ENCODE measurements at regions not wholly inside any gene's neighbourhood (a gene's known extent, or its start where the extent isn't known, plus 50 kb on each side); places are given as distances from the start of the nearest gene placed in this dataset.

DNA sequence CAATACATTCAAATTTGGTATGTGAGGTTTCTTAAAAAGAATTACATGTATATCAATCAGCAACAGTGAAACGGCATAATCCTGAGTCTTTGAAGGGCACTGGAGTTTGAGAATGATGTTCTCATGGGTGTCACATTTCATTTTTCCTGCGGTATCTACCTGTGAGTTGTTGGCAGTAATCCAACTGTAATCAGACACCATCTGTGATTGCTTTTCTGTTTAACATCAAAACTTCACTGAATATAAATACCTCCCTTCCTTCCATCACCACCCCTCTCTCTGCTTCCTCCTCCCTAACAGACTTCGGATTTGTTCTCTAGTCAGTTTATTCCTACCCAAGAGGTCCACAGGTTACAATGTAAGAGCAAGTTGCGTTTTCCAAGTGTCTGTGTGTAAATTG, 275.2 kb upstream of the PCSK5 start:
- Histone ChIP-seq H3K4me1 (ENCODE audit: control insufficient read depth, insufficient read depth, low read length, poor library complexity, severe bottlenecking) (no peaks in the 10 kb centered on the region), H3K4me3 (ENCODE audit: insufficient read depth, low read depth, low read length, poor library complexity, severe bottlenecking) (no peak overlapping the region), H3K36me3 (ENCODE audit: control insufficient read depth, insufficient read depth, low read length) (no peaks in the 10 kb centered on the region), H3K9me3 (ENCODE audit: control insufficient read depth, low read length) (no peaks in the 10 kb centered on the region), H3K27me3 (replicated peaks; ENCODE audit: control insufficient read depth, insufficient read depth, low read length, poor library complexity, severe bottlenecking) (no peaks in the 10 kb centered on the region), H3K27ac (ENCODE audit: insufficient read depth, low read length, poor library complexity, severe bottlenecking) (no peak overlapping the region)
- DNase-seq = no peak

DNA sequence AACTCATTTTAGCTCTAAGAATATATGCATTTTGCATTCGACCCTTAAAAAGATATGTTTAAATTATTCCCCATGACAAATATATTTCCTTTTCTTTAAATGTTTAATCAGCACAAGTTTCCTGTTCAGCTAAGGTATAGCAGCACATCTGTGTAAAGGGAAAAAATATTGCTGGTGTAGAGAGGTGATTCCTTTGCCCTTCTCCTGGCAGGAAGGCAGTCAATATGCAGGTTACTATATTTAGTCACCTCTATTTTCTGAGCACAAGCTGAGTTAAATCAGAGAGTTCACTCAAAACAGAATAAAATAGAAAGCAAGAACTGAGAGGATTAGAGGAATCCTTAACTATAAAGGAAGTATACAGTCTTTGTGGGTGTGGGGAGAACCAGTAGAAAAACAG, 274.4 kb upstream of the PCSK5 start:
- no peaks in the 10 kb centered on the region for H3K4me1 ChIP-seq (ENCODE audit: control insufficient read depth, insufficient read depth, low read length, poor library complexity, severe bottlenecking)
- no peak overlapping the region for H3K4me3 ChIP-seq (ENCODE audit: insufficient read depth, low read depth, low read length, poor library complexity, severe bottlenecking)
- H3K27ac ChIP-seq (ENCODE audit: insufficient read depth, low read length, poor library complexity, severe bottlenecking) = no peak overlapping the region
- no peaks in the 10 kb centered on the region for H3K9me3 ChIP-seq (ENCODE audit: control insufficient read depth, low read length)
- no peaks in the 10 kb centered on the region for H3K36me3 ChIP-seq (ENCODE audit: control insufficient read depth, insufficient read depth, low read length)
- H3K27me3 ChIP-seq (replicated peaks; ENCODE audit: control insufficient read depth, insufficient read depth, low read length, poor library complexity, severe bottlenecking) = no peaks in the 10 kb centered on the region
- no peak for DNase-seq

DNA sequence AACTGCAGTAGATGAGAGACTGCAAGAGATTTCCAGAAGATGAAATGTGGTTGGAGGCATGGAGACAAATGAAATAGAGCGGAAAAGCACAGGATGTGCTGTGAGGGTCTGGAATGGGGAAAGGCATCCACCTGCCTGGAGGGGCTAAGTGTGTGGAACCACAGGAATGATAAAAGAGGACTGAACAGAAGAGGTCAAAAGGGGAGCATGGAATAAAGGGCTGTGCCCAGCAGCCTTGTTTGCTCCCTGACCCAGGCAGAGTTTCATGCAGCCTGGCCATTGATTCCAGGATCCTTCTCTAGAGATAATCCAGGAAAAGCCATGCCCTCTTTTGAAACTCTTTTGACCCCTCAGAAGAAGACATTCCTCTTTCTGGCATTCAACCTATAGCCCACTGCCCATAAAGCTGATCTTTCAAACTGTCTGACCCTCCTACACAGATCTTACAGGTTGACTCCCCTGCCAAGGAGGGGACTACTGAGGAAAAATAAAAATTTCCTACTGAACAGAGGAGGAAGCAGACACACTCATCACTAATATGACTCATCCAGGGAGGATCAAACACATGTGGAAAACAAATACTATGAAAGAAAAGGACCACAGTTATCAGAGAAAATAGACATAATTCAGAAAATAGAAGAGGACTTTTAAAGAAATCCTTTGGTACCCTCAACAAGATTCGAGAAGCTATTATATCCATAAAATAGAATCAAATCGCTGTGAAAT, 273.5 kb upstream of the PCSK5 start:
- Histone ChIP-seq H3K4me1 (ENCODE audit: control insufficient read depth, insufficient read depth, low read length, poor library complexity, severe bottlenecking) (no peaks in the 10 kb centered on the region), H3K9me3 (ENCODE audit: control insufficient read depth, low read length) (no peaks in the 10 kb centered on the region), H3K27ac (ENCODE audit: insufficient read depth, low read length, poor library complexity, severe bottlenecking) (no peak overlapping the region)

DNA sequence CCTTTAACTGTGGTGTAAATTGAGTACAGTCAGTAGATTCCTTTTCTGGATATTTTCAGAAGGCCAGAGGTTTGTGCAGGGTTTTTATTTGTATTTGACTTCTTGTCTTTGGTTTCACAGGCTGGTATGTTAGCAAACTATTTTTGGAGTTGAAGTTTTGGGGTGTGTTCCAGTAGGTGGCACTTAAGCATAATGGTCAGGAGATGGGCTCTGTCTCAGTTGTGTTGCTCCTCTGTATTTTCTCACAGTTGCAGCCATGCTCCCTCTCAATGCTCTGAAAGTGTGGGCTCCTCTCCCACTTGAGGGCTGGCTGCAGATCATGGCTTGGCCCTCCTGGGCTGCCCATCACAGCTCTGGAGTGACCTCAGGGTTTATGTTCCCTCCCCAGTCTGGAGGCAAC, 267.0 kb upstream of the PCSK5 start:
- no peaks in the 10 kb centered on the region for H3K9me3 ChIP-seq (ENCODE audit: control insufficient read depth, low read length)
- no peak for DNase-seq
- H3K36me3 ChIP-seq (ENCODE audit: control insufficient read depth, insufficient read depth, low read length) = no peaks in the 10 kb centered on the region

More for the DNA sequence above, 273.5 kb upstream of the PCSK5 start:
- H3K4me3 ChIP-seq (ENCODE audit: insufficient read depth, low read depth, low read length, poor library complexity, severe bottlenecking) = no peak overlapping the region
- no peaks in the 10 kb centered on the region for H3K36me3 ChIP-seq (ENCODE audit: control insufficient read depth, insufficient read depth, low read length)
- no peak for DNase-seq
- H3K27me3 ChIP-seq (replicated peaks; ENCODE audit: control insufficient read depth, insufficient read depth, low read length, poor library complexity, severe bottlenecking) = no peaks in the 10 kb centered on the region

DNA sequence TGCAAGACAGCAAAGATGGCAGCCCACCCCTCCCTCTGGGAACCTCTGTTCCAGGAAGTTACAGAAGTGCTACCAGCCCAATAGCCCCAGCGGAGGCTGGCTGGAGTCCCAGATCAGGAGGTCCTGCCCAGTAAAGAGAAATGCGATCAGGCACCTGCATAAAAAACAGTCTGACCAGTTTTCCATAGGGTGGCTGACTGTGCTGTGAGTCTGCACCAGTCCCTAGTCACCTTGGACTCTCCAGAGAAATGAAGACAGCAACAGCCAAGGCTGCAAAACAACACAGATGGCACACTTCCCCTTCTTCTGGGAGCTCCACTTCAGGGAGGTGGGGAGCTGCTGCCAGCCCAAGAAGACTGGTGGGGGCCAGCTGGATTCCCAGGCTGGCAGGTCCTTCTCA, 265.5 kb upstream of the PCSK5 start:
- no peaks in the 10 kb centered on the region for H3K27me3 ChIP-seq (replicated peaks; ENCODE audit: control insufficient read depth, insufficient read depth, low read length, poor library complexity, severe bottlenecking)
- no peak for DNase-seq
- H3K36me3 ChIP-seq (ENCODE audit: control insufficient read depth, insufficient read depth, low read length) = no peaks in the 10 kb centered on the region
- no peak overlapping the region for H3K4me3 ChIP-seq (ENCODE audit: insufficient read depth, low read depth, low read length, poor library complexity, severe bottlenecking)
- H3K9me3 ChIP-seq (ENCODE audit: control insufficient read depth, low read length) = no peaks in the 10 kb centered on the region
- no peaks in the 10 kb centered on the region for H3K4me1 ChIP-seq (ENCODE audit: control insufficient read depth, insufficient read depth, low read length, poor library complexity, severe bottlenecking)
- no peak overlapping the region for H3K27ac ChIP-seq (ENCODE audit: insufficient read depth, low read length, poor library complexity, severe bottlenecking)

More for the DNA sequence above, 267.0 kb upstream of the PCSK5 start:
- Histone ChIP-seq H3K4me3 (ENCODE audit: insufficient read depth, low read depth, low read length, poor library complexity, severe bottlenecking) (no peak overlapping the region), H3K27me3 (replicated peaks; ENCODE audit: control insufficient read depth, insufficient read depth, low read length, poor library complexity, severe bottlenecking) (no peaks in the 10 kb centered on the region), H3K4me1 (ENCODE audit: control insufficient read depth, insufficient read depth, low read length, poor library complexity, severe bottlenecking) (no peaks in the 10 kb centered on the region), H3K27ac (ENCODE audit: insufficient read depth, low read length, poor library complexity, severe bottlenecking) (no peak overlapping the region)

DNA sequence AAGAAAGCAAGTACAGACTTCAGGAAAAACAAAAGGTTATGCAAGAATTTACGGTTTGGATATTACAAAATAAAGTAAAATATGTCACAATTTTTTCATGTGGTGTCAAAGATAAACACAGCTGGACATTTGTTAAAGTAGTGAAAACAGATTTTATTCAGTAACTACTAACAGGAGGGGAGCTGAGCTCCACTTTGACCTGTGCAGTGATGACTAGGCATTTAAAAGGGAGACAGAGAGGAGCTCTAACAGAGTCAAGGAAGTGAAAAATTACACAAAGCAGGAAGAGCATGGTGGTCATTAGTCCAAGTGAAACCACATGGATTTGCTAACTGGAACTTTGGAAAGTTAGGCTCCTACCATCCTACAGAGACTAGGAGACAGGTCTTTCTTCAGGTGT, 263.6 kb upstream of the PCSK5 start:
- no peaks in the 10 kb centered on the region for H3K36me3 ChIP-seq (ENCODE audit: control insufficient read depth, insufficient read depth, low read length)
- DNase-seq = no peak
- no peak overlapping the region for H3K27ac ChIP-seq (ENCODE audit: insufficient read depth, low read length, poor library complexity, severe bottlenecking)
- H3K4me3 ChIP-seq (ENCODE audit: insufficient read depth, low read depth, low read length, poor library complexity, severe bottlenecking) = no peak overlapping the region
- no peaks in the 10 kb centered on the region for H3K4me1 ChIP-seq (ENCODE audit: control insufficient read depth, insufficient read depth, low read length, poor library complexity, severe bottlenecking)
- H3K9me3 ChIP-seq (ENCODE audit: control insufficient read depth, low read length) = no peaks in the 10 kb centered on the region
- H3K27me3 ChIP-seq (replicated peaks; ENCODE audit: control insufficient read depth, insufficient read depth, low read length, poor library complexity, severe bottlenecking) = no peaks in the 10 kb centered on the region

DNA sequence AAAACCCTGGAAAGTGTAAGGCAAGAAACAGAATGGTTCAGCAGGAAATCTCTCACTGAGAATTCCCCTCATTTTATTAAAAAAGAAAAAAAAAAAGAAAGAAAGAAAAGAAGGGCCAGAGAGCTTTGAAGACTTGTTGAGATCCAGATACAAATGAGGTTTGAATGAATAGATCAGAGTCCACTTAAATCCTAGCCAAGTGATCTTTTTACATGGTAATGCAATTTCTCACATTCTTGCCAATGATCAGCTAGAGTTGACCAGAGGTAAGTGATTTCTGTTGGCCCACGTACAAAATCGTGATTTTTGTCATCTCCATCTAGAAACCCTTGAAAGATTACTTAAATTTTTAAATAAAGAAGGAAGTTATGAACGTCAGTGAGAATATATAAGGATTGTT, 261.5 kb upstream of the PCSK5 start:
- Histone ChIP-seq H3K27ac (ENCODE audit: insufficient read depth, low read length, poor library complexity, severe bottlenecking) (no peak overlapping the region), H3K4me1 (ENCODE audit: control insufficient read depth, insufficient read depth, low read length, poor library complexity, severe bottlenecking) (no peaks in the 10 kb centered on the region), H3K27me3 (replicated peaks; ENCODE audit: control insufficient read depth, insufficient read depth, low read length, poor library complexity, severe bottlenecking) (no peaks in the 10 kb centered on the region), H3K36me3 (ENCODE audit: control insufficient read depth, insufficient read depth, low read length) (no peaks in the 10 kb centered on the region), H3K4me3 (ENCODE audit: insufficient read depth, low read depth, low read length, poor library complexity, severe bottlenecking) (no peak overlapping the region), H3K9me3 (ENCODE audit: control insufficient read depth, low read length) (no peaks in the 10 kb centered on the region)
- no peak for DNase-seq

DNA sequence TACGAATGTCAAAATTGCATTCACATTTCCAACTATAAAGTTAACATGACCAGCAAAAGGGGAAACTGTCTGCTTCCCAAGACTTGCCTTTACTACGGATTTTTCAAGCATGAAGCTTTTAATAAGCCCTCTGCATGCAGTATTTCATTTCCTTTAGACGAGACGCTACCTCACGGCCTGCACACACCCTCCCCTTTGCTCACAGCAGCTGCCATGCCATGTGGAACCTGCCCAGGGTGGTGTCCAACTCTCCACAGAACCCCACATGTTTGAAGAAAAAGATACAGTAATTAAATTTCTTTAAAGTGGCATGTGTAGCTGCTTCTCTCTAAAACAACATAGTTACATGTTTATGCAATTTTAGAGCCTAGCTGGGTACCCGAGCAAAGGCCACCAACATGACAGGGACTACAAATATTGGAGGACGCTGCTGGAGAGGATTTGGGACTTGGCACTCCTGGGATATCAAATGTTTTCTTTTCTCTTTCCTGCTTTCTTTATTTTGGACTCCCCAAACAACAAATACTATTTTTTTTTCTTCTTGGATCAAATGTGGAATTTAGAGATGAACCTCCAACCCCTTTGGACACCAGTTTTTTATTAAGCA, 256.9 kb upstream of the PCSK5 start:
- Histone ChIP-seq H3K4me3 (ENCODE audit: insufficient read depth, low read depth, low read length, poor library complexity, severe bottlenecking) (no peak overlapping the region), H3K4me1 (ENCODE audit: control insufficient read depth, insufficient read depth, low read length, poor library complexity, severe bottlenecking) (no peaks in the 10 kb centered on the region), H3K27ac (ENCODE audit: insufficient read depth, low read length, poor library complexity, severe bottlenecking) (no peak overlapping the region), H3K36me3 (ENCODE audit: control insufficient read depth, insufficient read depth, low read length) (no peaks in the 10 kb centered on the region), H3K9me3 (ENCODE audit: control insufficient read depth, low read length) (no peaks in the 10 kb centered on the region), H3K27me3 (replicated peaks; ENCODE audit: control insufficient read depth, insufficient read depth, low read length, poor library complexity, severe bottlenecking) (no peaks in the 10 kb centered on the region)
- DNase-seq = no peak

DNA sequence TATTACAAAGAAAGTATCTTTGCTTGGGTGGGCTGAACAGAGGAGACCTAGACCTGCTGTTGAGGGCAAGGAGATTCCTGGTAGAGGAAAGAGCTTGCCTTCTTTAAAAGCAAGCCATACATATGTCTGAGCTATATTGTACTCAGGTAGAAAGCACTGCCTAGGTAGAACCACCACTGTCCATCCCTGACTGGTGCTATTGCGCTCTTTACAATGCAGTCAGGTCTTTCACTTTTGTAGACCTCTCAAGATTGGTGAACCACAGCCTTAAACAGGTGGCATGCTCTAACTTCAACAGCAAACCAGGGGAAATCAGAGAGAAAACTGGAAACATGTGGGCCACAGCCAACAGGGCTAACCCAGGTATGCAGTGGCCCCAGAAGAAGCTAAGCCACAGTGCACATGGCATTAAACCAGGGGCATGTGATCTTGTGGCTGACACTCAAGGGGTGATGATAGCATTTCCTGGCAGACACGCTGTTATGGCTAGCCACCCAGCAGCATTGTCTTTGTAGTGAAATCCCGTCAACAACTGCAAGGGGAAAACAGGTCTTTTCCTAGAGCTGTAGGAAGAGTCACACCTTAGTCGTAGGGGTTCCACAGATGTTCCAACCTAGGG, 253.9 kb upstream of the PCSK5 start:
- no peaks in the 10 kb centered on the region for H3K4me1 ChIP-seq (ENCODE audit: control insufficient read depth, insufficient read depth, low read length, poor library complexity, severe bottlenecking)
- DNase-seq = no peak
- H3K27ac ChIP-seq (ENCODE audit: insufficient read depth, low read length, poor library complexity, severe bottlenecking) = no peak overlapping the region
- H3K4me3 ChIP-seq (ENCODE audit: insufficient read depth, low read depth, low read length, poor library complexity, severe bottlenecking) = no peak overlapping the region
- no peaks in the 10 kb centered on the region for H3K36me3 ChIP-seq (ENCODE audit: control insufficient read depth, insufficient read depth, low read length)
- no peaks in the 10 kb centered on the region for H3K27me3 ChIP-seq (replicated peaks; ENCODE audit: control insufficient read depth, insufficient read depth, low read length, poor library complexity, severe bottlenecking)
- no peaks in the 10 kb centered on the region for H3K9me3 ChIP-seq (ENCODE audit: control insufficient read depth, low read length)

DNA sequence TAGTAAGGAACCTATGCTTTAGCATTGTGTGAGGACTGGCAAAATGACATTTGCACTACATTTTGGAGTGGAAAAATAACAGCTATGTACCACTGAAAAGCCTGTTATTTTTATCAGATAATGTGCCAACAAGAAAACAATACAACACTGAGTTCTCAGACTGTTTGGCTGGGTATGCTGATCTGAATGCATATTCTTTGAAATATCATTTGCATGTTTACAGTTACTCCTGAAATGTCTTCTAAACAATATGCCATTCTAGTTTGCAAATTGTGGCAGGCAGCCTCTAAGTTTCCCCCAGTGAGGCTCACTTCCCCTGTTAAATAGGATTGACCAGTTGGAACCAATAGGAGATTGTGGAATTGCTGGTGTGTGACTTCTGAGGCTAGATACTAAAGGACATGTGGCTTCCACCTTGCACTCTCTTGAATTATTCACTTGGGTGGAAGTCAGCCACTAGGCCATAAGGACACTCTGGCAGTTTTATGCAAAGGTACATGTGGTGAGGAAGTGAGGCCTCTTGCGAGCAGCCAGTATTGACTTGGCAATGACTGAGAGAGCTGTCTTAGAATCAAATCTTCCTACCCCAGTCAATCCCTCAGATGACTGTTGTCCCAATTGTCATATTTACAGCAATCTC, 250.4 kb upstream of the PCSK5 start:
- Histone ChIP-seq H3K4me1 (ENCODE audit: control insufficient read depth, insufficient read depth, low read length, poor library complexity, severe bottlenecking) (no peaks in the 10 kb centered on the region), H3K27me3 (replicated peaks; ENCODE audit: control insufficient read depth, insufficient read depth, low read length, poor library complexity, severe bottlenecking) (no peaks in the 10 kb centered on the region), H3K27ac (ENCODE audit: insufficient read depth, low read length, poor library complexity, severe bottlenecking) (no peak overlapping the region), H3K36me3 (ENCODE audit: control insufficient read depth, insufficient read depth, low read length) (no peaks in the 10 kb centered on the region), H3K4me3 (ENCODE audit: insufficient read depth, low read depth, low read length, poor library complexity, severe bottlenecking) (no peak overlapping the region), H3K9me3 (ENCODE audit: control insufficient read depth, low read length) (no peaks in the 10 kb centered on the region)
- no peak for DNase-seq

Data from effector memory CD4-positive, alpha-beta T cell (primary cell).